ENCODE measurements at regions not wholly inside any gene's neighbourhood (a gene's known extent, or its start where the extent isn't known, plus 50 kb on each side); places are given as distances from the start of the nearest gene placed in this dataset.

DNA sequence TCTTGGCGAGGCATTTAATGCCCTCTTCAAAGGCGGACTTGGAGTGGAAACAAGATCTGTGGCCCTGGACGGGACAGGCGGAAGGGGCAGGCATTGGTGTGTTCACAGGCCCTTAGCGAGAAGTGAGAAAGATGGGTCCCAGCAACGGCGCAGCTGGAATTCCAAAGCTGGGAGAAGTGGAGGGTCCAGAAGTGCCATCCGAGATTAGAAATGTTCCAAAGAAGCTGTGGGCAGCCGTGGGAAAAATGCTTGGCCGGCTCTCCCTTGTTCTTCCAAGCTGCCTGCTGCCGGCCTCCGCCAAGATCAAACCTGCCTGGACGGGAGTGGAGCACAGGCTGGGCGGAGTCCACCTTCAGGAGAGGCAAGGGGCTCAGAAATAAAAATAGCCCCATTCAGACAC is 69.4 kb upstream of the ACTRT2 start:
- TF ChIP-seq, protein P1, sequence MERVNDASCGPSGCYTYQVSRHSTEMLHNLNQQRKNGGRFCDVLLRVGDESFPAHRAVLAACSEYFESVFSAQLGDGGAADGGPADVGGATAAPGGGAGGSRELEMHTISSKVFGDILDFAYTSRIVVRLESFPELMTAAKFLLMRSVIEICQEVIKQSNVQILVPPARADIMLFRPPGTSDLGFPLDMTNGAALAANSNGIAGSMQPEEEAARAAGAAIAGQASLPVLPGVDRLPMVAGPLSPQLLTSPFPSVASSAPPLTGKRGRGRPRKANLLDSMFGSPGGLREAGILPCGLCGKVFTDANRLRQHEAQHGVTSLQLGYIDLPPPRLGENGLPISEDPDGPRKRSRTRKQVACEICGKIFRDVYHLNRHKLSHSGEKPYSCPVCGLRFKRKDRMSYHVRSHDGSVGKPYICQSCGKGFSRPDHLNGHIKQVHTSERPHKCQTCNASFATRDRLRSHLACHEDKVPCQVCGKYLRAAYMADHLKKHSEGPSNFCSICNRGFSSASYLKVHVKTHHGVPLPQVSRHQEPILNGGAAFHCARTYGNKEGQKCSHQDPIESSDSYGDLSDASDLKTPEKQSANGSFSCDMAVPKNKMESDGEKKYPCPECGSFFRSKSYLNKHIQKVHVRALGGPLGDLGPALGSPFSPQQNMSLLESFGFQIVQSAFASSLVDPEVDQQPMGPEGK (CRISPR knock-in tag; IDR thresholded peaks at IDR 0.05; ENCODE audit: borderline replicate concordance), result no peak
- TF ChIP-seq ZFP3 (CRISPR knock-in tag; IDR thresholded peaks at IDR 0.05) (no peak), ZFP30 (CRISPR knock-in tag; IDR thresholded peaks at IDR 0.05) (no peak), ZC3H10 (CRISPR knock-in tag; IDR thresholded peaks at IDR 0.05) (no peak), ZNF8 (CRISPR knock-in tag; IDR thresholded peaks at IDR 0.05) (no peak), OSR1 (CRISPR knock-in tag; IDR thresholded peaks at IDR 0.05) (no peak), RARB (CRISPR knock-in tag; IDR thresholded peaks at IDR 0.05) (no peak), CREB5 (CRISPR knock-in tag; IDR thresholded peaks at IDR 0.05; ENCODE audit: low read depth) (no peak)

Measured in SK-N-SH treated with all-trans-retinoic acid at 6 μM for 48 hours (cell line).